GM12878 (cell line): ENCODE measurements at regions not wholly inside any gene's neighbourhood (a gene's known extent, or its start where the extent isn't known, plus 50 kb on each side); places are given as distances from the start of the nearest gene placed in this dataset.

Experiments used
- ATAC-seq: fragments of 200-7000 bp; cut with Tn5 transposase; 3 replicates; pipeline ENCODE4 v1.9.1; 2020; ENCODE audit warnings: mild to moderate bottlenecking, moderate library complexity
- BruUV-seq: library from RNA; stranded (reverse); fragments of 400-500 nt; replicated peaks from 2 replicates; lab custom pipeline; 2021; lab: Mats Ljungman, UMichigan
- CTCF ChIA-PET: fragments of 300-600 bp; sonication (Branson Sonifier 250); formaldehyde crosslinking; extraction: SDS; loops from one replicate; lab custom pipeline; 2021; ENCODE audit warnings: inconsistent platforms; lab: Yijun Ruan, JAX
- POLR2A ChIA-PET: fragments of 350-600 bp; formaldehyde crosslinking; extraction: SDS; loops from one replicate; lab custom pipeline; 2021; ENCODE audit warnings: inconsistent platforms; lab: Charles Lee
- RAD21 ChIA-PET: fragments of 300-600 bp; sonication (Branson Sonifier 250); formaldehyde crosslinking; loops from one replicate; lab custom pipeline; 2023; ENCODE audit warnings: antibody characterized with exemption; ENCODE audit not compliant: unreplicated experiment; lab: Charles Lee
- SMC1A ChIA-PET: fragments of 300-600 bp; sonication (Branson Sonifier 250); formaldehyde crosslinking; loops from one replicate; lab custom pipeline; 2023; ENCODE audit not compliant: unreplicated experiment, uncharacterized antibody; lab: Charles Lee
- DNase-seq: peaks from one replicate; pipeline ENCODE4 v3.0.0-alpha.2; 2011; ENCODE audit warnings: low read depth, low spot score
- FAIRE-seq: peaks from 3 replicates; lab custom pipeline; 2011; peaks lifted over from hg19 to GRCh38; lab: Jason Lieb, UNC
- H2AFZ ChIP-seq: 2 replicates; pipeline ENCODE4 v1.6.0; 2011; ENCODE audit warnings: low read depth, low read length, control low read depth; ENCODE audit not compliant: control insufficient read depth
- H3K27ac ChIP-seq: 2 replicates; pipeline ENCODE4 v1.5.1; 2011; ENCODE audit warnings: control low read depth; ENCODE audit not compliant: control insufficient read depth, insufficient read depth
- H3K27me3 ChIP-seq, 2 experiments: replicated peaks in 1 of 2; 2 replicates each; pipeline versions ENCODE4 v1.6.0 to v1.6.1; 2011; ENCODE audit warnings: low read length in 1 of 2; ENCODE audit not compliant: control insufficient read depth in 2 of 2, insufficient read depth in 2 of 2
- H3K36me3 ChIP-seq, 2 experiments: 2 replicates each; pipeline ENCODE4 v1.5.1; 2011; ENCODE audit warnings: low read length in 1 of 2; ENCODE audit not compliant: control insufficient read depth in 2 of 2, insufficient read depth in 2 of 2
- H3K4me1 ChIP-seq: 2 replicates; pipeline ENCODE4 v1.6.1; 2011; ENCODE audit warnings: mild to moderate bottlenecking, low read length, moderate library complexity, mixed read lengths; ENCODE audit not compliant: control insufficient read depth, insufficient read depth
- H3K4me2 ChIP-seq: 2 replicates; pipeline ENCODE4 v1.6.0; 2011; ENCODE audit warnings: control low read depth; ENCODE audit not compliant: control insufficient read depth, insufficient read depth
- H3K4me3 ChIP-seq: fragments of 200-600 bp; sonication (generic); 2 replicates; pipeline ENCODE4 v1.5.1; 2016
- H3K79me2 ChIP-seq: 2 replicates; pipeline ENCODE4 v1.6.0; 2011; ENCODE audit warnings: low read length; ENCODE audit not compliant: control insufficient read depth, insufficient read depth
- H3K9ac ChIP-seq: 2 replicates; pipeline ENCODE4 v1.8.0; 2011; ENCODE audit warnings: low read length, control low read depth, mixed read lengths; ENCODE audit not compliant: control insufficient read depth, insufficient read depth
- H3K9me3 ChIP-seq: replicated peaks from 3 replicates; pipeline ENCODE4 v1.5.1; 2011; ENCODE audit warnings: mild to moderate bottlenecking, low read length; ENCODE audit not compliant: control insufficient read depth, insufficient read depth
- H4K20me1 ChIP-seq: 2 replicates; pipeline ENCODE4 v1.6.0; 2011; ENCODE audit not compliant: control insufficient read depth, insufficient read depth
- BRCA1 ChIP-seq: IDR thresholded peaks from 2 replicates; pipeline ENCODE4 v1.6.1; 2011; ENCODE audit warnings: low read depth, low read length, improper control_type of control experiment
- CBX5 ChIP-seq: sonication (generic); IDR thresholded peaks from 2 replicates; pipeline ENCODE4 v1.6.1; 2016; ENCODE audit warnings: low read depth, moderate library complexity, mild to moderate bottlenecking, inconsistent platforms
- HDAC2 ChIP-seq: fragments of 200-600 bp; sonication (generic); IDR thresholded peaks from 2 replicates; pipeline ENCODE4 v1.6.1; 2017
- NR2F1 ChIP-seq: fragments of 450-650 bp; conservative IDR thresholded peaks from 2 replicates; pipeline ENCODE4 v1.6.1; 2017; ENCODE audit warnings: mild to moderate bottlenecking
- RB1 ChIP-seq: fragments of 450-650 bp; formaldehyde crosslinking; IDR thresholded peaks from 2 replicates; pipeline ENCODE4 v1.6.1; 2017; ENCODE audit warnings: mild to moderate bottlenecking, borderline replicate concordance
- WGBS: methylation state at CpG from one replicate; pipeline ENCODE4 v1.1.6; 2016; ENCODE audit warnings: low lambda C conversion rate; ENCODE audit not compliant: insufficient replicate concordance, insufficient coverage; ENCODE audit errors: missing lambda C conversion rate; 5-methylcytosine and 5-hydroxymethylcytosine counted together
- in situ Hi-C: fragments of 300-500 bp; cut with MboI; formaldehyde crosslinking; loops from 9 replicates; pipeline ENCODE4 v1.14.3; 2018; ENCODE audit warnings: mixed read lengths
- intact Hi-C: fragments of 100-400 bp; cut with micrococcal nuclease; formaldehyde crosslinking; loops from one replicate; pipeline ENCODE4 v1.14.2; 2022; ENCODE audit not compliant: unreplicated experiment
- TF ChIP-seq, protein P1 (sequence below): IDR thresholded peaks from 2 replicates; pipeline ENCODE4 v1.6.1; 2011; ENCODE audit warnings: low read depth, low read length, improper control_type of control experiment, borderline replicate concordance
- TF ChIP-seq, protein P2 (sequence below): fragments of 450-650 bp; IDR thresholded peaks from 2 replicates; pipeline ENCODE4 v1.6.1; 2017; ENCODE audit warnings: mild to moderate bottlenecking, moderate library complexity
- TF ChIP-seq, protein P3 (sequence below): fragments of 450-650 bp; IDR thresholded peaks from 2 replicates; pipeline ENCODE4 v1.6.1; 2017; ENCODE audit warnings: mild to moderate bottlenecking, moderate library complexity

GRCh38 chr7:14048889-14049288 is 59.4 kb upstream of the ETV1 start:
- Histone ChIP-seq H3K4me3 (no peak overlapping the region), H2AFZ (no peak overlapping the region), H3K36me3 (no peaks in the 10 kb centered on the region), H4K20me1 (no peaks in the 10 kb centered on the region), H3K79me2 (no peaks in the 10 kb centered on the region), H3K9me3 (no peaks in the 10 kb centered on the region), H3K9ac (no peak overlapping the region), H3K4me2 (no peak overlapping the region), H3K4me1 (no peaks in the 10 kb centered on the region), H3K27ac (no peak overlapping the region), H3K27me3 (no peaks in the 10 kb centered on the region)
- intact Hi-C loops = no loop called here
- RAD21 ChIA-PET = no interaction called here
- POLR2A ChIA-PET = no interaction called here
- in situ Hi-C loops = no loop called here
- CTCF ChIA-PET = no interaction called here
- 22% methylated on average over 2 of the region's 2 CpGs for WGBS
- no TSS peak for BruUV-seq
- TF ChIP-seq RB1 = no peak
- no peak for TF ChIP-seq HDAC2
- DNase-seq (no peak), FAIRE-seq (no peak), ATAC-seq (no peak)
- SMC1A ChIA-PET = no interaction called here

- in situ Hi-C loops = no loop called here
- no peak overlapping the region for H3K4me3 ChIP-seq
- ATAC-seq (peak; percentile 29; the same call in 2 of the 3 replicates), FAIRE-seq (no peak), DNase-seq (no peak)
- SMC1A ChIA-PET = interaction anchor here (0.9 kb wide), 1 partner anchor 8 kb away, joined by 4 read pairs; no protein-coding TSS in a partner anchor
- CTCF ChIA-PET = no interaction called here
- no peaks in the 10 kb centered on the region for H3K4me1 ChIP-seq
- BruUV-seq = no TSS peak
- H3K79me2 ChIP-seq = no peaks in the 10 kb centered on the region
- H3K36me3 ChIP-seq = no peaks in the 10 kb centered on the region
- RAD21 ChIA-PET = no interaction called here
- no peaks in the 10 kb centered on the region for H3K27me3 ChIP-seq
- POLR2A ChIA-PET = no interaction called here
- no peak overlapping the region for H3K27ac ChIP-seq
- H3K4me2 ChIP-seq = no peak overlapping the region
- H3K9me3 ChIP-seq = no peaks in the 10 kb centered on the region
- intact Hi-C loops = no loop called here
- H4K20me1 ChIP-seq = no peaks in the 10 kb centered on the region
- no peak overlapping the region for H3K9ac ChIP-seq
- H2AFZ ChIP-seq = no peak overlapping the region
- 32% methylated on average over 4 of the region's 5 CpGs for WGBS
- TF ChIP-seq CBX5 = no peak
- TF ChIP-seq BRCA1 = no peak
- TF ChIP-seq, protein P1, sequence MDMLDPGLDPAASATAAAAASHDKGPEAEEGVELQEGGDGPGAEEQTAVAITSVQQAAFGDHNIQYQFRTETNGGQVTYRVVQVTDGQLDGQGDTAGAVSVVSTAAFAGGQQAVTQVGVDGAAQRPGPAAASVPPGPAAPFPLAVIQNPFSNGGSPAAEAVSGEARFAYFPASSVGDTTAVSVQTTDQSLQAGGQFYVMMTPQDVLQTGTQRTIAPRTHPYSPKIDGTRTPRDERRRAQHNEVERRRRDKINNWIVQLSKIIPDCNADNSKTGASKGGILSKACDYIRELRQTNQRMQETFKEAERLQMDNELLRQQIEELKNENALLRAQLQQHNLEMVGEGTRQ = no peak
- no peak for TF ChIP-seq NR2F1
- TF ChIP-seq, protein P2, sequence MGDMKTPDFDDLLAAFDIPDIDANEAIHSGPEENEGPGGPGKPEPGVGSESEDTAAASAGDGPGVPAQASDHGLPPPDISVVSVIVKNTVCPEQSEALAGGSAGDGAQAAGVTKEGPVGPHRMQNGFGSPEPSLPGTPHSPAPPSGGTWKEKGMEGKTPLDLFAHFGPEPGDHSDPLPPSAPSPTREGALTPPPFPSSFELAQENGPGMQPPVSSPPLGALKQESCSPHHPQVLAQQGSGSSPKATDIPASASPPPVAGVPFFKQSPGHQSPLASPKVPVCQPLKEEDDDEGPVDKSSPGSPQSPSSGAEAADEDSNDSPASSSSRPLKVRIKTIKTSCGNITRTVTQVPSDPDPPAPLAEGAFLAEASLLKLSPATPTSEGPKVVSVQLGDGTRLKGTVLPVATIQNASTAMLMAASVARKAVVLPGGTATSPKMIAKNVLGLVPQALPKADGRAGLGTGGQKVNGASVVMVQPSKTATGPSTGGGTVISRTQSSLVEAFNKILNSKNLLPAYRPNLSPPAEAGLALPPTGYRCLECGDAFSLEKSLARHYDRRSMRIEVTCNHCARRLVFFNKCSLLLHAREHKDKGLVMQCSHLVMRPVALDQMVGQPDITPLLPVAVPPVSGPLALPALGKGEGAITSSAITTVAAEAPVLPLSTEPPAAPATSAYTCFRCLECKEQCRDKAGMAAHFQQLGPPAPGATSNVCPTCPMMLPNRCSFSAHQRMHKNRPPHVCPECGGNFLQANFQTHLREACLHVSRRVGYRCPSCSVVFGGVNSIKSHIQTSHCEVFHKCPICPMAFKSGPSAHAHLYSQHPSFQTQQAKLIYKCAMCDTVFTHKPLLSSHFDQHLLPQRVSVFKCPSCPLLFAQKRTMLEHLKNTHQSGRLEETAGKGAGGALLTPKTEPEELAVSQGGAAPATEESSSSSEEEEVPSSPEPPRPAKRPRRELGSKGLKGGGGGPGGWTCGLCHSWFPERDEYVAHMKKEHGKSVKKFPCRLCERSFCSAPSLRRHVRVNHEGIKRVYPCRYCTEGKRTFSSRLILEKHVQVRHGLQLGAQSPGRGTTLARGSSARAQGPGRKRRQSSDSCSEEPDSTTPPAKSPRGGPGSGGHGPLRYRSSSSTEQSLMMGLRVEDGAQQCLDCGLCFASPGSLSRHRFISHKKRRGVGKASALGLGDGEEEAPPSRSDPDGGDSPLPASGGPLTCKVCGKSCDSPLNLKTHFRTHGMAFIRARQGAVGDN = no peak
- TF ChIP-seq, protein P3, sequence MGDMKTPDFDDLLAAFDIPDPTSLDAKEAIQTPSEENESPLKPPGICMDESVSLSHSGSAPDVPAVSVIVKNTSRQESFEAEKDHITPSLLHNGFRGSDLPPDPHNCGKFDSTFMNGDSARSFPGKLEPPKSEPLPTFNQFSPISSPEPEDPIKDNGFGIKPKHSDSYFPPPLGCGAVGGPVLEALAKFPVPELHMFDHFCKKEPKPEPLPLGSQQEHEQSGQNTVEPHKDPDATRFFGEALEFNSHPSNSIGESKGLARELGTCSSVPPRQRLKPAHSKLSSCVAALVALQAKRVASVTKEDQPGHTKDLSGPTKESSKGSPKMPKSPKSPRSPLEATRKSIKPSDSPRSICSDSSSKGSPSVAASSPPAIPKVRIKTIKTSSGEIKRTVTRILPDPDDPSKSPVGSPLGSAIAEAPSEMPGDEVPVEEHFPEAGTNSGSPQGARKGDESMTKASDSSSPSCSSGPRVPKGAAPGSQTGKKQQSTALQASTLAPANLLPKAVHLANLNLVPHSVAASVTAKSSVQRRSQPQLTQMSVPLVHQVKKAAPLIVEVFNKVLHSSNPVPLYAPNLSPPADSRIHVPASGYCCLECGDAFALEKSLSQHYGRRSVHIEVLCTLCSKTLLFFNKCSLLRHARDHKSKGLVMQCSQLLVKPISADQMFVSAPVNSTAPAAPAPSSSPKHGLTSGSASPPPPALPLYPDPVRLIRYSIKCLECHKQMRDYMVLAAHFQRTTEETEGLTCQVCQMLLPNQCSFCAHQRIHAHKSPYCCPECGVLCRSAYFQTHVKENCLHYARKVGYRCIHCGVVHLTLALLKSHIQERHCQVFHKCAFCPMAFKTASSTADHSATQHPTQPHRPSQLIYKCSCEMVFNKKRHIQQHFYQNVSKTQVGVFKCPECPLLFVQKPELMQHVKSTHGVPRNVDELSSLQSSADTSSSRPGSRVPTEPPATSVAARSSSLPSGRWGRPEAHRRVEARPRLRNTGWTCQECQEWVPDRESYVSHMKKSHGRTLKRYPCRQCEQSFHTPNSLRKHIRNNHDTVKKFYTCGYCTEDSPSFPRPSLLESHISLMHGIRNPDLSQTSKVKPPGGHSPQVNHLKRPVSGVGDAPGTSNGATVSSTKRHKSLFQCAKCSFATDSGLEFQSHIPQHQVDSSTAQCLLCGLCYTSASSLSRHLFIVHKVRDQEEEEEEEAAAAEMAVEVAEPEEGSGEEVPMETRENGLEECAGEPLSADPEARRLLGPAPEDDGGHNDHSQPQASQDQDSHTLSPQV = no peak
Observed at GRCh38 chr7:14047709-14048399, 58.4 kb upstream of the ETV1 start.
